Ishikawa (cell line): ENCODE measurements at regions not wholly inside any gene's neighbourhood (a gene's known extent, or its start where the extent isn't known, plus 50 kb on each side); places are given as distances from the start of the nearest gene placed in this dataset.

Source experiments
- CEBPB ChIP-seq: IDR thresholded peaks from 2 replicates; pipeline ENCODE4 v1.6.1; 2012
- CREB1 ChIP-seq: IDR thresholded peaks from 2 replicates; pipeline ENCODE4 v1.6.1; 2012; ENCODE audit warnings: low read depth
- EGR1 ChIP-seq: IDR thresholded peaks from 2 replicates; pipeline ENCODE4 v1.6.1; 2012
- EP300 ChIP-seq: IDR thresholded peaks from 2 replicates; pipeline ENCODE4 v1.6.1; 2012; ENCODE audit warnings: borderline replicate concordance
- FOXM1 ChIP-seq: IDR thresholded peaks from 2 replicates; pipeline ENCODE4 v1.6.1; 2012; ENCODE audit warnings: low read depth, borderline replicate concordance
- NFIC ChIP-seq: IDR thresholded peaks from 2 replicates; pipeline ENCODE4 v1.6.1; 2012
- RAD21 ChIP-seq: IDR thresholded peaks from 2 replicates; pipeline ENCODE4 v1.6.1; 2012; ENCODE audit warnings: low read depth
- TAF1 ChIP-seq: IDR thresholded peaks from 2 replicates; pipeline ENCODE4 v1.6.1; 2012; ENCODE audit warnings: low read depth, mild to moderate bottlenecking
- TCF12 ChIP-seq: IDR thresholded peaks from 2 replicates; pipeline ENCODE4 v1.6.1; 2012; ENCODE audit warnings: low read depth
- TEAD4 ChIP-seq: IDR thresholded peaks from 2 replicates; pipeline ENCODE4 v1.6.1; 2012
- YY1 ChIP-seq: IDR thresholded peaks from 2 replicates; pipeline ENCODE4 v1.6.1; 2012; ENCODE audit warnings: low read depth
- ZBTB7A ChIP-seq: IDR thresholded peaks from 2 replicates; pipeline ENCODE4 v1.6.1; 2012; ENCODE audit warnings: low read depth
- TF ChIP-seq, protein P1 (sequence below): IDR thresholded peaks from 2 replicates; pipeline ENCODE4 v1.6.1; 2012; ENCODE audit warnings: low read depth, mild to moderate bottlenecking
- TF ChIP-seq, protein P2 (sequence below): IDR thresholded peaks from 2 replicates; pipeline ENCODE4 v1.6.1; 2012
- TF ChIP-seq, protein P3 (sequence below): IDR thresholded peaks from 2 replicates; pipeline ENCODE4 v1.6.1; 2012

- TF ChIP-seq EGR1 (no peak), TCF12 (no peak), NFIC (no peak), EP300 (no peak), CREB1 (no peak), RAD21 (no peak), CEBPB (0 out of 2 replicates have a peak, but pooled peaks have one; percentile 39), FOXM1 (no peak), TEAD4 (peak; percentile 32; the same call in 1 of the 2 replicates)
- TF ChIP-seq, protein P1, sequence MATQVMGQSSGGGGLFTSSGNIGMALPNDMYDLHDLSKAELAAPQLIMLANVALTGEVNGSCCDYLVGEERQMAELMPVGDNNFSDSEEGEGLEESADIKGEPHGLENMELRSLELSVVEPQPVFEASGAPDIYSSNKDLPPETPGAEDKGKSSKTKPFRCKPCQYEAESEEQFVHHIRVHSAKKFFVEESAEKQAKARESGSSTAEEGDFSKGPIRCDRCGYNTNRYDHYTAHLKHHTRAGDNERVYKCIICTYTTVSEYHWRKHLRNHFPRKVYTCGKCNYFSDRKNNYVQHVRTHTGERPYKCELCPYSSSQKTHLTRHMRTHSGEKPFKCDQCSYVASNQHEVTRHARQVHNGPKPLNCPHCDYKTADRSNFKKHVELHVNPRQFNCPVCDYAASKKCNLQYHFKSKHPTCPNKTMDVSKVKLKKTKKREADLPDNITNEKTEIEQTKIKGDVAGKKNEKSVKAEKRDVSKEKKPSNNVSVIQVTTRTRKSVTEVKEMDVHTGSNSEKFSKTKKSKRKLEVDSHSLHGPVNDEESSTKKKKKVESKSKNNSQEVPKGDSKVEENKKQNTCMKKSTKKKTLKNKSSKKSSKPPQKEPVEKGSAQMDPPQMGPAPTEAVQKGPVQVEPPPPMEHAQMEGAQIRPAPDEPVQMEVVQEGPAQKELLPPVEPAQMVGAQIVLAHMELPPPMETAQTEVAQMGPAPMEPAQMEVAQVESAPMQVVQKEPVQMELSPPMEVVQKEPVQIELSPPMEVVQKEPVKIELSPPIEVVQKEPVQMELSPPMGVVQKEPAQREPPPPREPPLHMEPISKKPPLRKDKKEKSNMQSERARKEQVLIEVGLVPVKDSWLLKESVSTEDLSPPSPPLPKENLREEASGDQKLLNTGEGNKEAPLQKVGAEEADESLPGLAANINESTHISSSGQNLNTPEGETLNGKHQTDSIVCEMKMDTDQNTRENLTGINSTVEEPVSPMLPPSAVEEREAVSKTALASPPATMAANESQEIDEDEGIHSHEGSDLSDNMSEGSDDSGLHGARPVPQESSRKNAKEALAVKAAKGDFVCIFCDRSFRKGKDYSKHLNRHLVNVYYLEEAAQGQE: no peak
- TF ChIP-seq, protein P2, sequence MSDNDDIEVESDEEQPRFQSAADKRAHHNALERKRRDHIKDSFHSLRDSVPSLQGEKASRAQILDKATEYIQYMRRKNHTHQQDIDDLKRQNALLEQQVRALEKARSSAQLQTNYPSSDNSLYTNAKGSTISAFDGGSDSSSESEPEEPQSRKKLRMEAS: peak; percentile 45; the same call in 1 of the 2 replicates
- TF ChIP-seq, protein P3, sequence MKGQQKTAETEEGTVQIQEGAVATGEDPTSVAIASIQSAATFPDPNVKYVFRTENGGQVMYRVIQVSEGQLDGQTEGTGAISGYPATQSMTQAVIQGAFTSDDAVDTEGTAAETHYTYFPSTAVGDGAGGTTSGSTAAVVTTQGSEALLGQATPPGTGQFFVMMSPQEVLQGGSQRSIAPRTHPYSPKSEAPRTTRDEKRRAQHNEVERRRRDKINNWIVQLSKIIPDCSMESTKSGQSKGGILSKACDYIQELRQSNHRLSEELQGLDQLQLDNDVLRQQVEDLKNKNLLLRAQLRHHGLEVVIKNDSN: no peak
These were observed 85.2 kb downstream of the SPRY4 start for GRCh38 chr5:142239394-142240159.

GRCh38 chr5:142237707-142238106, 87.1 kb downstream of the SPRY4 start:
- TF ChIP-seq, protein P1: no peak
- TF ChIP-seq, protein P2: no peak
- TF ChIP-seq CREB1 (no peak), TAF1 (no peak), TEAD4 (no peak), EP300 (no peak)

GRCh38 chr5:142235870-142236672, 88.8 kb downstream of the SPRY4 start:
- TF ChIP-seq CREB1 (no peak), NFIC (no peak), YY1 (no peak), FOXM1 (no peak), EGR1 (no peak), CEBPB (no peak), ZBTB7A (no peak), TCF12 (no peak), RAD21 (no peak), EP300 (no peak), TAF1 (no peak), TEAD4 (no peak)
- TF ChIP-seq, protein P1: no peak
- TF ChIP-seq, protein P2: no peak; the same call in 1 of the 2 replicates
- TF ChIP-seq, protein P3: no peak
